ENCODE measurements at regions not wholly inside any gene's neighbourhood (a gene's known extent, or its start where the extent isn't known, plus 50 kb on each side); places are given as distances from the start of the nearest gene placed in this dataset.

DNA sequence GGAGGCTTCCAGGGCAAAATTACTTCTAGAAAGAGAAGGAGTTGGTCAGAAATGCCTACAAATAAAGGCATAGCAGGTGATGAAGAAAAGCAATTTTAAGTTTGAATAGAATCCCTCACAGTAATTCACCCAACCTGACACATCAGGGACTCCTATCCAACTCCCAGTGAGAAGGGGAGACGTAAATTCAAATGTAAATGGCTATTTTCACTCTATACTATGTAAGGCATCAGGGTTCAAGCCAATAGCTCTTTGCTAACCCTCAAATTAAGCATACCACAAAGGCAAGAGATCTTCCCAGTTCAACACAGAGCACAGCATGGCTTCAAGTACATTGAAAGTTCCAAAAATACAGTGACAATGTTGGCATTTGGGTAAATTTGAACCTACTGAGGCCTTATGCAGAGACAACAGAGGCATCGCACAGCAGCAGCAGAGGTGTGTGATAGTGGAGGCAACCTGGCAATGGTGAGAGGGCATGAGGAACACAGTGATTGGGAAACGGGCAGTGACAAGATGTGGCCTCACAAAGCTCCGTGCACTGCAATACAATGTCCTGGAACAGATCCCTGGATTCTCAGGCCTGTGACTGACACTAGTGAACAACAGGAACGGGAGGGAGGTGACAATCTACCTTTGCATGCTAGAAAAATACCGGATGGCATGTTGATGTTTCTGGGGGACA lies 95.7 kb downstream of the VSTM2A start:
- TF ChIP-seq JUNB (IDR thresholded peaks at IDR 0.05; ENCODE audit: unreplicated experiment), result no peak
- TF ChIP-seq EZH2phosphoT487 (IDR thresholded peaks at IDR 0.05; ENCODE audit: unreplicated experiment), result no peak
- no peak for TF ChIP-seq EZH2 (IDR thresholded peaks at IDR 0.05; ENCODE audit: low read depth, unreplicated experiment)
- TF ChIP-seq, protein P1, sequence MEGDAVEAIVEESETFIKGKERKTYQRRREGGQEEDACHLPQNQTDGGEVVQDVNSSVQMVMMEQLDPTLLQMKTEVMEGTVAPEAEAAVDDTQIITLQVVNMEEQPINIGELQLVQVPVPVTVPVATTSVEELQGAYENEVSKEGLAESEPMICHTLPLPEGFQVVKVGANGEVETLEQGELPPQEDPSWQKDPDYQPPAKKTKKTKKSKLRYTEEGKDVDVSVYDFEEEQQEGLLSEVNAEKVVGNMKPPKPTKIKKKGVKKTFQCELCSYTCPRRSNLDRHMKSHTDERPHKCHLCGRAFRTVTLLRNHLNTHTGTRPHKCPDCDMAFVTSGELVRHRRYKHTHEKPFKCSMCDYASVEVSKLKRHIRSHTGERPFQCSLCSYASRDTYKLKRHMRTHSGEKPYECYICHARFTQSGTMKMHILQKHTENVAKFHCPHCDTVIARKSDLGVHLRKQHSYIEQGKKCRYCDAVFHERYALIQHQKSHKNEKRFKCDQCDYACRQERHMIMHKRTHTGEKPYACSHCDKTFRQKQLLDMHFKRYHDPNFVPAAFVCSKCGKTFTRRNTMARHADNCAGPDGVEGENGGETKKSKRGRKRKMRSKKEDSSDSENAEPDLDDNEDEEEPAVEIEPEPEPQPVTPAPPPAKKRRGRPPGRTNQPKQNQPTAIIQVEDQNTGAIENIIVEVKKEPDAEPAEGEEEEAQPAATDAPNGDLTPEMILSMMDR (conservative IDR thresholded peaks at IDR 0.05; ENCODE audit: low read depth in 2 of 2), result no peak
- TF ChIP-seq CREB1 (CRISPR knock-in tag; IDR thresholded peaks at IDR 0.05; ENCODE audit: low read depth), result no peak
- no peak for TF ChIP-seq POLR2AphosphoS5 (IDR thresholded peaks at IDR 0.05; ENCODE audit: low read depth)
- TF ChIP-seq, protein P2, sequence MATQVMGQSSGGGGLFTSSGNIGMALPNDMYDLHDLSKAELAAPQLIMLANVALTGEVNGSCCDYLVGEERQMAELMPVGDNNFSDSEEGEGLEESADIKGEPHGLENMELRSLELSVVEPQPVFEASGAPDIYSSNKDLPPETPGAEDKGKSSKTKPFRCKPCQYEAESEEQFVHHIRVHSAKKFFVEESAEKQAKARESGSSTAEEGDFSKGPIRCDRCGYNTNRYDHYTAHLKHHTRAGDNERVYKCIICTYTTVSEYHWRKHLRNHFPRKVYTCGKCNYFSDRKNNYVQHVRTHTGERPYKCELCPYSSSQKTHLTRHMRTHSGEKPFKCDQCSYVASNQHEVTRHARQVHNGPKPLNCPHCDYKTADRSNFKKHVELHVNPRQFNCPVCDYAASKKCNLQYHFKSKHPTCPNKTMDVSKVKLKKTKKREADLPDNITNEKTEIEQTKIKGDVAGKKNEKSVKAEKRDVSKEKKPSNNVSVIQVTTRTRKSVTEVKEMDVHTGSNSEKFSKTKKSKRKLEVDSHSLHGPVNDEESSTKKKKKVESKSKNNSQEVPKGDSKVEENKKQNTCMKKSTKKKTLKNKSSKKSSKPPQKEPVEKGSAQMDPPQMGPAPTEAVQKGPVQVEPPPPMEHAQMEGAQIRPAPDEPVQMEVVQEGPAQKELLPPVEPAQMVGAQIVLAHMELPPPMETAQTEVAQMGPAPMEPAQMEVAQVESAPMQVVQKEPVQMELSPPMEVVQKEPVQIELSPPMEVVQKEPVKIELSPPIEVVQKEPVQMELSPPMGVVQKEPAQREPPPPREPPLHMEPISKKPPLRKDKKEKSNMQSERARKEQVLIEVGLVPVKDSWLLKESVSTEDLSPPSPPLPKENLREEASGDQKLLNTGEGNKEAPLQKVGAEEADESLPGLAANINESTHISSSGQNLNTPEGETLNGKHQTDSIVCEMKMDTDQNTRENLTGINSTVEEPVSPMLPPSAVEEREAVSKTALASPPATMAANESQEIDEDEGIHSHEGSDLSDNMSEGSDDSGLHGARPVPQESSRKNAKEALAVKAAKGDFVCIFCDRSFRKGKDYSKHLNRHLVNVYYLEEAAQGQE (IDR thresholded peaks at IDR 0.05; ENCODE audit: unreplicated experiment), result no peak
- no peak for TF ChIP-seq ZNF331 (CRISPR knock-in tag; IDR thresholded peaks at IDR 0.05; ENCODE audit: low read depth)
- no peak for TF ChIP-seq NANOG (IDR thresholded peaks at IDR 0.05; ENCODE audit: borderline replicate concordance)
- TF ChIP-seq STAT1 (IDR thresholded peaks at IDR 0.05; ENCODE audit: unreplicated experiment), result no peak
- TF ChIP-seq, protein P3, sequence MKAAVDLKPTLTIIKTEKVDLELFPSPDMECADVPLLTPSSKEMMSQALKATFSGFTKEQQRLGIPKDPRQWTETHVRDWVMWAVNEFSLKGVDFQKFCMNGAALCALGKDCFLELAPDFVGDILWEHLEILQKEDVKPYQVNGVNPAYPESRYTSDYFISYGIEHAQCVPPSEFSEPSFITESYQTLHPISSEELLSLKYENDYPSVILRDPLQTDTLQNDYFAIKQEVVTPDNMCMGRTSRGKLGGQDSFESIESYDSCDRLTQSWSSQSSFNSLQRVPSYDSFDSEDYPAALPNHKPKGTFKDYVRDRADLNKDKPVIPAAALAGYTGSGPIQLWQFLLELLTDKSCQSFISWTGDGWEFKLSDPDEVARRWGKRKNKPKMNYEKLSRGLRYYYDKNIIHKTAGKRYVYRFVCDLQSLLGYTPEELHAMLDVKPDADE (IDR thresholded peaks at IDR 0.05), result no peak
